GM12875 (cell line): ENCODE measurements at regions not wholly inside any gene's neighbourhood (a gene's known extent, or its start where the extent isn't known, plus 50 kb on each side); places are given as distances from the start of the nearest gene placed in this dataset.

Experiments
- H3K4me3 ChIP-seq: one replicate; pipeline ENCODE4 v1.5.1; 2011; ENCODE audit warnings: low read depth, low read length, control low read depth
- CTCF ChIP-seq: IDR thresholded peaks from 2 replicates; pipeline ENCODE4 v1.5.1; 2011; ENCODE audit warnings: low read depth, mild to moderate bottlenecking, control low read depth, inconsistent platforms, low read length, moderate library complexity, borderline replicate concordance; ENCODE audit not compliant: insufficient read depth

DNA sequence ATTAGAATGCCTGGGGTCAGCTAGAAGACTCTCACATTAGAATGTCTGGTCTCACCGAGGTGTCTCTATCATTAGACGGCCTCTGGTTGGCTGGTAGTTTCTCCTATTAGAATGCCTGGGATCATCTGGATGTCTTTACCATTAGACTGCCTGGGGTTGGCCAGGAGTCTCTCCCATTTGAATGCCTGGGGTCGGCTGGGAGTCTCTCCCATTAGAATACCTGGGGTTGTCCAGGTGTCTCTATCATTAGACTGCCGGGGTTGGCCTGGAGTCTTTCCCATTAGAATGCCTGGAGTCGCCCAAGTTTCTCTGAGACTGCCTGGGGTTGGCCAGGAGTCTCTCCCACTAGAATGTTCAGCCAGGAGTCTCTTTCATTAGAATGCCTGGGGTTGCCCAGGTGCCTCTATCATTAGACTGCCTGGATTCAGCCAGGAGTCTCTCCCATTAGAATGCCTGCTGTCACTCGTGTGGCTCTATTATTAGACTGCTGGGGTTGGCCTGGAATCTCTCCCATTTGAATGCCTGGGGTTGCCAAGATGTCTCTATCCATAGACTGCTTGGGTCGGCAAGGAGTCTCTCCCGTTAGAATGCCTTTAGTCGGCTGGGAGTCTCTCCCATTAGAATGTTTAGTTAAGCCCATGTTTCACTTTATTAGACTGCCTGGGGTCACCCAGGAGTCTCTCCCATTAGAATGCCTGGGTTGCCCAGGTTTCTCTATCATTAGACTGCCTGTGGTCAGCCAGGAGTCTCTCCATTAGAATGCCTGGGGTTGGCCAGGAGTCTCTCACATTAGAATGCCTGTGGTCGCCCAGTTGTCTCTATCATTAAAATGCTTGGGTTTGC, 1467.8 kb downstream of the UQCRFS1 start:
- no peak for TF ChIP-seq CTCF
- no peak overlapping the region for H3K4me3 ChIP-seq

- no peak for TF ChIP-seq CTCF
- H3K4me3 ChIP-seq = no peak overlapping the region
Measured at GRCh38 chr19:27742041-27742440, 1470.9 kb downstream of the UQCRFS1 start.

- no peak overlapping the region for H3K4me3 ChIP-seq
- TF ChIP-seq CTCF = no peak
Measured at GRCh38 chr19:27741236-27741635, 1471.7 kb downstream of the UQCRFS1 start.

GRCh38 chr19:27740396-27740795, 1472.6 kb downstream of the UQCRFS1 start:
- TF ChIP-seq CTCF = no peak
- no peak overlapping the region for H3K4me3 ChIP-seq

- TF ChIP-seq CTCF = no peak
- no peak overlapping the region for H3K4me3 ChIP-seq
Measured at GRCh38 chr19:27738569-27739193, 1474.3 kb downstream of the UQCRFS1 start.

- no peak overlapping the region for H3K4me3 ChIP-seq
- TF ChIP-seq CTCF = no peak
Measured at GRCh38 chr19:27736225-27736624, 1476.7 kb downstream of the UQCRFS1 start.

GRCh38 chr19:27735314-27735713, 1477.6 kb downstream of the UQCRFS1 start:
- no peak overlapping the region for H3K4me3 ChIP-seq
- TF ChIP-seq CTCF = no peak
